ENCODE measurements at regions not wholly inside any gene's neighbourhood (a gene's known extent, or its start where the extent isn't known, plus 50 kb on each side); places are given as distances from the start of the nearest gene placed in this dataset.

DNA sequence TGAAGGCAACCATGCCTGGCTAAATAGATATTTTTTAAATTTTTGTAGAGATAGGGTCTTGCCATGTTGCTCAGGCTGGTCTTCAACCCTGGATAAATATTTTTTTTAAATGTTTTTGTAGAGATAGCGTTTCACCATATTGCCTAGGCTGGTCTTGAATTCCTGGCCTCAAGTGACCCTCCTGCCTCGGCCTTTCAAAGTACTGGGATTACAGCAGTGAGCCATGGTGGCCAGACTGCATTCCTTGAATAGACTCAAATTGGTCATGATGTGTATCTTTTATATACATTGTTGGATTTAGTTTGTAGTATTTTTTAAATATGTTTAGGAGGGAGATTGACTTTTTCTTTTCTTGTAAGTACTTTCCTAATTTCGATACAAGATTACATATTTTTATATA is 325.7 kb upstream of the C11orf87 start:
- H3K79me2 ChIP-seq (ENCODE audit: control insufficient read depth, insufficient read depth, low read length): no peaks in the 10 kb centered on the region
- in situ Hi-C loops (cut with MboI) (no loop called here), intact Hi-C loops (cut with micrococcal nuclease) (no loop called here)
- H3K9ac ChIP-seq (ENCODE audit: insufficient read depth in 1 of 2, low read depth in 2 of 2, low read length in 2 of 2): no peak overlapping the region
- ATAC-seq: no peak
- no peak overlapping the region for H3K27ac ChIP-seq (ENCODE audit: extremely low read depth, low read depth, low read length)
- H3K27me3 ChIP-seq (ENCODE audit: control insufficient read depth in 2 of 2, insufficient read depth in 2 of 2, low read length in 2 of 2): no peaks in the 10 kb centered on the region
- H3K4me3 ChIP-seq: no peak overlapping the region
- H3K4me2 ChIP-seq (ENCODE audit: insufficient read depth, low read length): no peak overlapping the region
- 2% methylated on average over 3 of the region's 3 CpGs for WGBS (ENCODE audit: insufficient coverage, low coverage, missing lambda C conversion rate)
- no peaks in the 10 kb centered on the region for H3K4me1 ChIP-seq (replicated peaks in 1 of 2; ENCODE audit: control insufficient read depth in 2 of 2, insufficient read depth in 2 of 2, low read length in 2 of 2)
- no peaks in the 10 kb centered on the region for H3K9me3 ChIP-seq (replicated peaks; ENCODE audit: control insufficient read depth, insufficient read depth, low read depth, low read length)
- no TSS peak for BruUV-seq (replicated peaks)
- ChIA-PET CTCF (ENCODE audit: low intra/inter-chr PET ratio) (no interaction called here), POLR2A (interaction anchor here (0.6 kb wide), 1 partner anchor 1419 kb away, joined by 3 read pairs; no protein-coding TSS in a partner anchor)
- no peaks in the 10 kb centered on the region for H3K36me3 ChIP-seq (ENCODE audit: control insufficient read depth, insufficient read depth, low read length)
- H3K9me1 ChIP-seq (ENCODE audit: control insufficient read depth, insufficient read depth, low read length): no peaks in the 10 kb centered on the region
- no peak for FAIRE-seq
- no peak overlapping the region for H2AFZ ChIP-seq (ENCODE audit: low read depth, low read length)
- no peak for DNase-seq (ENCODE audit: extremely low read depth in 1 of 4, low spot score in 3 of 4)
- no peaks in the 10 kb centered on the region for H4K20me1 ChIP-seq (replicated peaks; ENCODE audit: control insufficient read depth, insufficient read depth, low read length)
- TF ChIP-seq FOXM1 (IDR thresholded peaks at IDR 0.05; ENCODE audit: low read depth): no peak
- no peak for TF ChIP-seq FOXM1 (CRISPR knock-in tag; IDR thresholded peaks at IDR 0.05; ENCODE audit: low read depth)
- no peak for TF ChIP-seq ZBED1 (IDR thresholded peaks at IDR 0.05)
- TF ChIP-seq TARDBP (IDR thresholded peaks at IDR 0.05): no peak
- TF ChIP-seq, protein P1, sequence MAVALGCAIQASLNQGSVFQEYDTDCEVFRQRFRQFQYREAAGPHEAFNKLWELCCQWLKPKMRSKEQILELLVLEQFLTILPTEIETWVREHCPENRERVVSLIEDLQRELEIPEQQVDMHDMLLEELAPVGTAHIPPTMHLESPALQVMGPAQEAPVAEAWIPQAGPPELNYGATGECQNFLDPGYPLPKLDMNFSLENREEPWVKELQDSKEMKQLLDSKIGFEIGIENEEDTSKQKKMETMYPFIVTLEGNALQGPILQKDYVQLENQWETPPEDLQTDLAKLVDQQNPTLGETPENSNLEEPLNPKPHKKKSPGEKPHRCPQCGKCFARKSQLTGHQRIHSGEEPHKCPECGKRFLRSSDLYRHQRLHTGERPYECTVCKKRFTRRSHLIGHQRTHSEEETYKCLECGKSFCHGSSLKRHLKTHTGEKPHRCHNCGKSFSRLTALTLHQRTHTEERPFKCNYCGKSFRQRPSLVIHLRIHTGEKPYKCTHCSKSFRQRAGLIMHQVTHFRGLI (CRISPR knock-in tag; IDR thresholded peaks at IDR 0.05): no peak
- no peak for TF ChIP-seq ZFP91 (CRISPR knock-in tag; IDR thresholded peaks at IDR 0.05)
- no peak for TF ChIP-seq XRCC4 (IDR thresholded peaks at IDR 0.05; ENCODE audit: extremely low read depth, insufficient read depth, insufficient read length)
- no peak for TF ChIP-seq STAT5B (CRISPR knock-in tag; IDR thresholded peaks at IDR 0.05)
- TF ChIP-seq VEZF1 (CRISPR knock-in tag; IDR thresholded peaks at IDR 0.05): no peak
